Superior temporal gyrus (tissue), 1 donor: ENCODE measurements at regions not wholly inside any gene's neighbourhood (a gene's known extent, or its start where the extent isn't known, plus 50 kb on each side); places are given as distances from the start of the nearest gene placed in this dataset.
"Not testable (repeated sequence)": the region's sequence is repeated elsewhere in the genome, so short reads cannot be mapped to it uniquely, and the experiment has no call there.

Source experiments
- DNase-seq: peaks from one replicate; pipeline ENCODE4 v3.0.0-alpha.2; 2016; ENCODE audit errors: extremely low spot score

DNA sequence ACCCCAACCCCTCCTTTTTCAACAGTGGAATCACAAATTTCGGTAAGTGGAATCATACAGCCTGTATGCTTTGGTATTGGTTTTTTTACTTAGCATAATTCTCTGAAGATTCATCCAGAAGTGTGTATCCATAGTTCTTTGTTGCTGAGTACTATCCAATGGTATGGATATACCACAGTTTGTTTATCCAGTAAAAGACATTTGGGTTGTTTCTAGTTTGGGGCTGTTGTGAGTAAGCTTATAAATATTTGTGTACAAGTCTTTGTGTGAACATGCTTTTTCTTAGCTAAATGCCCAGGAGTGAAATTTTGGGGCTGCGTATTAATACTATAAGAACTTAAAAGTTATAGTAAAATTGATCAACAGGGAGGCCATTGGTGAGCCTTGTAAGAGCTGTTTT, 57.5 kb upstream of the GC start:
- no peak for DNase-seq

DNA sequence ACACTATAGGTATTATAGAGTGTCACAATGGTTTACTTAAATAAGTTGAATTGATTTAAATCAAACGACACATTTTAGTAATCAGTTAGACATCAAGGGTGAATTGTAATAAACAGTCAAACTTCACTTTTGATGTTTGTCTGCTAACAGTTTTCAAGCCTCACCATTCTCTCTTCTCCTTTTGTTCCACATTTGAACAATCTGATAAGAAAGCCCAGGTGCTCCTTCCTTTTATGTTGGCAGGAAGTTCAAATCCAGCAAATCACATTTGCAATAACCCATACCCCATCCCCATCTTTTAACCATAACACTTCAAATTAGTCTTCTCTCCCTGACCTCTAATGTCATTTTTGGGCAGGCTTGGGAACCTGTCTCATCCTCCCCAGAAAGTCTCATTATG, 63.4 kb upstream of the GC start:
- DNase-seq: no peak

GRCh38 chr4:71855944-71856343, 72.1 kb upstream of the GC start:
- no peak for DNase-seq

GRCh38 chr4:71857713-71858451, 74.0 kb upstream of the GC start:
- DNase-seq: no peak

GRCh38 chr4:71860643-71861042, 76.8 kb upstream of the GC start:
- no peak for DNase-seq

DNA sequence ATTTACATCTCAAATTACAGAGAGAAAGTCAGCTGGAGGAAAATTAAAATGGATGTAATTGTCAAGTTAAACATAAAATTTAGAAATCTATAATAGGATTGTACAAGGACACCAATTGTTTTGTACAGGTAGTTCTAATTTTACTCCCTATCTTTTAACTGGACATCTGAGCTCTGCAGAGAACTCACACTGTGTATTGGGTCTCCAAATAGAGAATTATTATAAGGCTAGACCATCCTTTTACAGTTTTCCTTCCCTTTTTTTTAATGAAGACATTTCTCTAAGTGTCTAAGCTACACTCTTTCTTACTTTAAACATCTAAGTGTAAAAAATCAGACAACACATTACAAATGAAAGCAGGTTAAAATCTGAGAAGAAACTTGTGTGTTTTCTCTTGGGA, 78.4 kb upstream of the GC start:
- no peak for DNase-seq

GRCh38 chr4:71863457-71863856, 79.6 kb upstream of the GC start:
- no peak for DNase-seq

- no peak for DNase-seq
Measured at GRCh38 chr4:71864380-71864779, 80.5 kb upstream of the GC start.

DNA sequence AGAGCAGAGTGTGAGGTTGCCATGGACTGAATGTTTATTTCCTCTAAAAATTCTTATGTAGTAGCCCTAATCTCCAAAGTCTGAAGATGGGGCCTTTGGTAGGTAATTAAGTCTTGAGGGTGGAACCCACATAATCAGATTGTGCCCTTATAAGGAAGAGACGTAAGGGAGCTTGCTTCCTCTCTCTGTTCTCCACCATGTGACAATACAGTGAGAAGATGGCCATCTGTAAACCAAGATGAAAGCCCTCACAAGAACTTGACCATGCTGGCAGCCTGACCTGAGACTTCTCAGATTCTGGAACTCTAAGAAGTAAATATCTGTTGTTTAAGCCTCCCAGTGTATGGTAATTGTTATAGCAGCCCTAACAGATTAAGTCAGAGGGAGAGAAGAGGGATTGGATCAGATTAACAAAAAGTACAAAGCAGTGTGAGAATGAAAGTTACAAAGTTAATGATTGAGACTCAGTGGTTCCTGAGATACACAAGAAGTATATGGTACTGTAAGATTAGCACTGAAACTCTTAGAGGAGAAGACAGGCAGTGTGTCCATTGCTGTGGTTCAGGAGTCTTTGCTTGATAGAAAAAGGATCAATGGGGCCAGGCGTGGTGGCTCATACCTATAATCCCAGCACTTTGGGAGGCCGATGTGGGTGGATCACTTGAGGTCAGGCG, 82.5 kb upstream of the GC start:
- no peak for DNase-seq

GRCh38 chr4:71867598-71867997, 83.7 kb upstream of the GC start:
- DNase-seq: peak; percentile 17

DNA sequence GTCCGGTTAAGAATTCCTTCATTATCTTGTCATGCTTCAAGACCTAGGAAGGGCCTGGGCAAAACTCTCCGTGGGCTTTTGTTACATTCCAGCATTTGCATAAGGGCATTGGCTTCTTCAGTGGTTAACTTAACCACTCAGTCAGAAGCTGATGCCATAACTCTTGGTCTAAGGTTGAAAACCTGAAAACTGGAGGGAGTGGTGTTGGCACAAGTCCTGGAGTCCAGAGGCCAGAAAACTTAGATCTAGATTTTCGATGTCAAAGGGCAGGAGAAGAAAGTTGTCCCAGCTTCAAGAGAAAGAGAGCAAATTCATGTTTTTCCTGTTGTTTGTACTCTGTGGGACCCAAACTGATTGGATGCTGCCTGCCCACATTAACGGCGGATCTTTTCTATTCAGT, 86.6 kb upstream of the GC start:
- DNase-seq: no peak

GRCh38 chr4:71872221-71872620, 88.3 kb upstream of the GC start:
- no peak for DNase-seq

GRCh38 chr4:71872767-71873415, 89.0 kb upstream of the GC start:
- no peak for DNase-seq

- no peak for DNase-seq
Measured at GRCh38 chr4:71878376-71878775, 94.5 kb upstream of the GC start.

- DNase-seq: no peak
Measured at GRCh38 chr4:71882113-71882841, 98.4 kb upstream of the GC start.

DNA sequence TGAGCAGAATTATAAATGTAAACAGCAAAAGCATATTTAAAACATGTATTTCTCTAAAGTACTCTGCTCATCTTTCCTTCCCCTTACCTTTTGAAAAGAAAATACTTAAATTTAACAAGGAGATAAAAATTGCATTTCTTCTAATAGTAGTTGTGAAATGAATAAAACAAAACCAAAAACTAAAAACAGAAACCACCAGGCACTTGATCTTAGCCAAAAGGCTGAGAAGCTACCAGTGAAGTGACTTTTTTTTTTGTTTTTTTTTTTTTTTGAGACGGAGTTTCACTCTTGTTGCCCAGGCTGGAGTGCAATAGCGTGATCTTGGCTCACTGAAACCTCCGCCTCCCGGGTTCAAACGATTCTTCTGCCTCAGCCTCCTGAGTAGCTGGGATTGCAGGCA, 116.5 kb upstream of the GC start:
- not testable (repeated sequence) for DNase-seq

DNA sequence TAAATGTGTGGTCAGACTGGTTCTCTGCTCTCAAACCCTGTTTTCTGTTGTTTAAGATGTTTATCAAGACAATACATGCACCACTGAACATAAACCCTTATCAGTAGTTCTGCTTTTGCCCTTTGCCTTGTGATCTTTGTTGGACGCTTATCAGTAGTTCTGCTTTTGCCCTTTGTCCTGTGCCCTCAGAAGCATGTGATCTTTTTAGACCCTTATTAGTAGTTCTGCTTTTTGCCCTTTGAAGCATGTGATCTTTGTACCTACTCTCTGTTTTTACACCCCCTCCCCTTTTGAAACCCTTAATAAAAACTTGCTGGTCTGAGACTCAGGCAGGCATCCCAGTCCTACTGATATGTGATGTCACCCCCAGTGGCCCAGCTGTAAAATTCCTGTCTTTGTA, 121.7 kb upstream of the GC start:
- DNase-seq: not testable (repeated sequence)

DNA sequence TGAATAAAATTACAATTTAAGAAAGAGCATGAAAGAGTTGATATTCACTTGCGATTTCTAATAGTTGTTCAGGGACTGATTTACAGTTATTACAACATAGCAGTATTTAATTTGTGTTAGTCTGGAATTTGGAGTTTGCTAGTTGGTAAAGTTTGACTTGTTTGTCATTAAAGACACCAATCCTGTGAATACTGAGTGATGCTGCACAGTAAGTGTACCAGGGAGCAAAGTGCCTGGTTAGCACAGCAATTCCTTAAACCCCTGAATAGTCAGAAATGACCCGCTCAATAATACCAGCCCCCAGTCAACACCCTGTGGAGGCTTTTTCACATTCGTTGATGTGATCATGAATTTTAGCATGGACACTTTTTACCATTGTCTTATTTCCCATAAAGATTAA, 122.2 kb upstream of the GC start:
- DNase-seq: no peak

GRCh38 chr4:71907071-71907470, 123.2 kb upstream of the GC start:
- DNase-seq: no peak

DNA sequence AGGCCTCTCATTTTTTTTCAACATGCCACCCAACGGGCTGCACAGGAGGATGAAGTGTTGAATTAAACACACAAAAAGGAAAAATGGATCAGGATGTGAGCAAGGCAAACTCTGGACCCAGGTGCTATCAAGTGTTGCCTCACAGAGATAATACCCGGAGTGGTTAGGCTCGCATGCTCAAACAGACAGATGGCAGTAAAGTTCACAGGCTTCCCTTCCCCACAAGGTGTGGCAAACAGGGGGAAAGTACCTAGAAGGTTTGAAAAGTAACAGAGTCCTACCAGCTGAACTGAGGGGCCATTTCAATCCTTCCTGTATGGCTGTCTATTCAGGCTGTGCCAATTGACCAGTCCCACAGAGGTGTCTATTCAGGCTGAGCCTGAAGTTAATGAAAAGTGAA, 123.9 kb upstream of the GC start:
- no peak for DNase-seq

DNA sequence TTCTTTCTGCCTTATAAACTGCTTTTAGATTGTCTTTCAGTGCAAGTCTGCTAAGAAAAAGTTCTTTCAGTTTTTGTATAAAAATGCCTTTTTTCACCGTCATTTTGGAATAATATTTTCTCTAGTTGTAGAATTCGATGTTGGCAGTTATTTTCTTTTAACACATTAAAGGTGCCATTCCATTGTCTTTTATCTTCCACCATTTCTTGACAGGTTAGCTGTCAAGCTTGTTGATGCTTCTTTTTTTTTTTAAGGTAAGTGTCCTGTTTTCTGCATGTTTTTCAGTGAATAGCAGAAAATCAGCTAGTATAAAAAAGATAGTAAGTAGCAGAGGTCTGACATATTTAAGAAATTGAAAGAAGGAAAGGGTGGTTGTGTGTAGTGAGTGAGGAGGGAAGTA, 118.5 kb upstream of the NPFFR2 start:
- DNase-seq: no peak

DNA sequence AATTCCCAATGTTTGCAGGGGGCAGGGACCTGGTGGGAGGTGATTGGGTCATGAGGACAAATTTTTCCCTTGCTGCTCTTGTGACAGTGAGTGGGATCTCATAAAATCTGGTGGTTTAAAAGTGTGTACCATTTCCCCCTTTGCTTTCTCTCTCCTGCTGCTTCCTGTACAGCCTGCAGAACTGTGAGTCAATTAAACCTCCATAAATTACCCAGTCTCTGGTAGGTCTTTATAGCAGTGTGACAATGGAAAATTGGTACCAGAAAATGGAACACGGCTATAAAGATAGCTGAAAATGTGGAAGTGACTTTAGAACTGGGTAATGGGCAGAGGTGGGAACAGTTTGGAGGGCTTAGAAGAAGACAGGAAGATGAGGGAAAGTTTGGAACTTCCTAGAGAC, 108.7 kb upstream of the NPFFR2 start:
- DNase-seq: no peak

- no peak for DNase-seq
Measured at GRCh38 chr4:71930459-71930858, 101.3 kb upstream of the NPFFR2 start.
